ENCODE measurements at regions not wholly inside any gene's neighbourhood (a gene's known extent, or its start where the extent isn't known, plus 50 kb on each side); places are given as distances from the start of the nearest gene placed in this dataset.

DNA sequence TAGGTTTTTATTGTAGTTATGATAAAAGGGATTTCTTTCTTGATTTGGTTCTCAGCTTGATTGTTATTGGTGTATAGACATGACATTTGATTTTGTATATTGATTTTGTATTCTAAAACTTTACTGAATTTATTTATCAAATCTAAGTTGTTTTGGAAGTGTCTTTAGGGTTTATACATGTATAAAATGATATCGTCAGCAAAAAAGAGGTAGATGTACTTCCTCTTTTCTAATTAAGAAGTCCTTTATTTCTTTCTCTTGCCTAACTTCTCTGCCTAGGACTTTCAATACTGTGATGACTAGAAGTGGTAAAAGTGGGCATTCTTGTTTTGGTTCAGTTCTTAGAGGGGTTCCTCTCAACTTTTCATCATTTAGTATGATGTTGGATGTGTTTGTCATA, 487.3 kb upstream of the KIF2B start:
- CTCF ChIA-PET = no interaction called here
- H2BK20ac ChIP-seq (ENCODE audit: low read depth, low read length) = no peak overlapping the region
- no peak overlapping the region for H4K91ac ChIP-seq (ENCODE audit: insufficient read depth, low read depth, low read length)
- H3K36me3 ChIP-seq (ENCODE audit: control insufficient read depth, insufficient read depth, low read length) = no peaks in the 10 kb centered on the region
- no peak overlapping the region for H3K4me2 ChIP-seq (ENCODE audit: low read depth, low read length)
- H3K9ac ChIP-seq (ENCODE audit: low read depth, low read length) = no peak overlapping the region
- H3K18ac ChIP-seq (ENCODE audit: low read depth, low read length) = no peak overlapping the region
- no peak overlapping the region for H2BK120ac ChIP-seq (ENCODE audit: low read depth, low read length)
- H4K20me1 ChIP-seq (ENCODE audit: insufficient read depth, low read length) = no peaks in the 10 kb centered on the region
- H3K4me1 ChIP-seq (ENCODE audit: control insufficient read depth, insufficient read depth, low read length) = no peaks in the 10 kb centered on the region
- no CpG with 5 or more reads among the region's 1 CpG for WGBS, 2 experiments (ENCODE audit: extremely low coverage in 2 of 2, insufficient read length in 1 of 2)
- ATAC-seq (ENCODE audit: low read depth) = no peak
- no peak overlapping the region for H3K4ac ChIP-seq (ENCODE audit: low read depth, low read length)
- H2AFZ ChIP-seq (replicated peaks; ENCODE audit: low read length, poor library complexity) = no peak overlapping the region
- no peak overlapping the region for H3K27ac ChIP-seq (ENCODE audit: insufficient read depth, low read length)
- H2BK15ac ChIP-seq (ENCODE audit: low read depth, low read length) = no peak overlapping the region
- no peak overlapping the region for H3K56ac ChIP-seq (ENCODE audit: extremely low read depth, insufficient read depth, low read length)
- H3K9me3 ChIP-seq (ENCODE audit: control insufficient read depth, insufficient read depth, low read length) = peaks cover 5% of the 10 kb centered on the region; the same call in 1 of the 2 replicates
- DNase-seq = no peak
- no peaks in the 10 kb centered on the region for H3K79me1 ChIP-seq (ENCODE audit: low read depth in 1 of 2, low read length in 2 of 2)
- in situ Hi-C loops (cut with MboI; ENCODE audit: low sequenced_read_pairs) = no loop called here
- no peaks in the 10 kb centered on the region for H3K27me3 ChIP-seq (ENCODE audit: control insufficient read depth, insufficient read depth, low read length)
- H4K5ac ChIP-seq (ENCODE audit: low read depth, low read length) = no peak overlapping the region
- H3K23ac ChIP-seq (ENCODE audit: low read depth, low read length) = no peak overlapping the region
- intact Hi-C loops (cut with micrococcal nuclease) = no loop called here
- no peaks in the 10 kb centered on the region for H3K9me1 ChIP-seq (ENCODE audit: insufficient read depth, low read length)
- no peak overlapping the region for H2BK5ac ChIP-seq (ENCODE audit: low read depth, low read length, poor library complexity, severe bottlenecking)
- TF ChIP-seq MAFK (IDR thresholded peaks at IDR 0.05; ENCODE audit: low read depth, low read length) (peak; percentile 80), NFE2L2 (IDR thresholded peaks at IDR 0.05; ENCODE audit: low read depth, low read length) (no peak)
- no peak overlapping the region for H2AK5ac ChIP-seq (ENCODE audit: low read depth, low read length)
- H2AK9ac ChIP-seq (replicated peaks; ENCODE audit: low read depth, low read length, poor library complexity) = no peak overlapping the region
- no peak overlapping the region for H4K8ac ChIP-seq (ENCODE audit: low read depth in 2 of 2, low read length in 2 of 2)
- dilution Hi-C loops (cut with HindIII; ENCODE audit: low sequenced_read_pairs, unreplicated experiment) = no loop called here
- H3K4me3 ChIP-seq (ENCODE audit: insufficient read depth, low read depth, low read length) = no peak overlapping the region
- POLR2A ChIA-PET (ENCODE audit: unreplicated experiment) = no interaction called here
- BruUV-seq (replicated peaks) = no TSS peak
- H3K14ac ChIP-seq (replicated peaks; ENCODE audit: low read depth, low read length) = no peak overlapping the region

Data from IMR-90 (cell line).